Stomach (tissue), 8 donors: ENCODE measurements at regions not wholly inside any gene's neighbourhood (a gene's known extent, or its start where the extent isn't known, plus 50 kb on each side); places are given as distances from the start of the nearest gene placed in this dataset.
A peak's percentile ranks its signal among the peaks of the same experiment; 100 is the strongest.
"Not testable (repeated sequence)": the region's sequence is repeated elsewhere in the genome, so short reads cannot be mapped to it uniquely, and the experiment has no call there.

Experiments
- DNase-seq, 2 donors: peaks; one replicate each; pipeline versions ENCODE4 v3.0.0 to v3.0.0-alpha.2; 2013 to 2019
- H3K27ac ChIP-seq, 5 donors: fragments of 200-600 bp in 4 of 5; sonication (generic) in 4 of 5; one replicate each; pipeline ENCODE4 v1.5.1; 2013 to 2019; ENCODE audit warnings: mild to moderate bottlenecking in 1 of 5, moderate library complexity in 1 of 5
- H3K27me3 ChIP-seq, 3 donors: fragments of 200-600 bp; sonication (generic); one replicate each; pipeline ENCODE4 v1.5.1; 2017 to 2019; ENCODE audit warnings: mixed run types in 1 of 3
- H3K36me3 ChIP-seq, 4 donors: fragments of 200-600 bp; sonication (generic); 1 replicate in 3 of 4; 2 replicates in 1 of 4; pipeline ENCODE4 v1.5.1; 2016 to 2019
- H3K4me1 ChIP-seq, 4 donors: fragments of 200-600 bp; sonication (generic); one replicate each; pipeline ENCODE4 v1.5.1; 2016 to 2019
- H3K4me3 ChIP-seq, 4 donors: fragments of 200-600 bp; sonication (generic) in 3 of 4; one replicate each; pipeline ENCODE4 v1.5.1; 2016 to 2019; ENCODE audit warnings: mild to moderate bottlenecking in 1 of 4
- H3K9me3 ChIP-seq, 4 donors: fragments of 200-600 bp; sonication (generic); one replicate each; pipeline ENCODE4 v1.5.1; 2016 to 2019
- CTCF ChIP-seq, 7 experiments: fragments of 450-650 bp in 4 of 7; fragments of 200-600 bp in 3 of 7; sonication (generic) in 3 of 7; IDR thresholded peaks; one replicate each; pipeline ENCODE4 v1.5.1; 2016 to 2019; ENCODE audit warnings: antibody characterized with exemption in 7 of 7, control low read depth in 2 of 7, mild to moderate bottlenecking in 1 of 7
- EP300 ChIP-seq: sonication (generic); formaldehyde crosslinking; IDR thresholded peaks from one replicate; pipeline ENCODE4 v1.6.1; 2017; ENCODE audit warnings: antibody characterized with exemption
- POLR2A ChIP-seq, 4 donors: fragments of 450-650 bp; IDR thresholded peaks; one replicate each; pipeline ENCODE4 v1.6.1; 2016; ENCODE audit warnings: antibody characterized with exemption in 4 of 4, control low read depth in 2 of 4, mild to moderate bottlenecking in 1 of 4, moderate library complexity in 1 of 4
- POLR2AphosphoS5 ChIP-seq, 3 donors: sonication (generic); formaldehyde crosslinking; IDR thresholded peaks; one replicate each; pipeline ENCODE4 v1.6.1; 2016; ENCODE audit warnings: antibody characterized with exemption in 3 of 3
- WGBS, 5 donors: extraction: QIAGEN DNeasy Blood & Tissue Kit in 3 of 5; methylation state at CpG; one replicate each; pipeline versions ENCODE4 v1.1.5 to v1.1.7; 2013 to 2018; 5-methylcytosine and 5-hydroxymethylcytosine counted together
- intact Hi-C: fragments of 100-400 bp; cut with DNase I; formaldehyde crosslinking; loops from one replicate; pipeline ENCODE4 v1.15.1; 2023; ENCODE audit warnings: low total_unique reads
- donor health status: healthy with polysubstance abuse.
- donor health status: Bipolar disorder and iron deficiency.
- donor health status: healthy.

- peak overlapping the region in 1 of 5 donors; percentile 81 for H3K27ac ChIP-seq
- intact Hi-C loops: no loop called here
- 77 to 89% (median 85%) methylated on average over 2 of the region's 2 CpGs for WGBS, 5 donors
- no peaks in the 10 kb centered on the region for H3K36me3 ChIP-seq
- H3K4me1 ChIP-seq: peaks cover 6 to 19% (median 10%) of the 10 kb centered on the region in 4 donors
- TF ChIP-seq POLR2AphosphoS5 (IDR thresholded peaks at IDR 0.05): no peak
- TF ChIP-seq EP300: no peak
- TF ChIP-seq POLR2A (IDR thresholded peaks at IDR 0.05): no peak
- no peak for TF ChIP-seq CTCF (IDR thresholded peaks at IDR 0.05)
- H3K9me3 ChIP-seq: peaks cover 3 to 26% (median 16%) of the 10 kb centered on the region in 4 donors
- no peak for DNase-seq
- H3K27me3 ChIP-seq: no peaks in the 10 kb centered on the region
- H3K4me3 ChIP-seq: no peak overlapping the region
Measured at GRCh38 chr2:234695981-234696380, 199.1 kb upstream of the ARL4C start.

GRCh38 chr2:234694244-234695013, 197.5 kb upstream of the ARL4C start:
- Histone ChIP-seq H3K9me3 (peaks cover 3 to 26% (median 16%) of the 10 kb centered on the region in 4 donors), H3K36me3 (no peaks in the 10 kb centered on the region), H3K27me3 (no peaks in the 10 kb centered on the region), H3K4me3 (no peak overlapping the region), H3K27ac (peak overlapping the region; percentile 17 to 81 (median 46)), H3K4me1 (peaks cover 16 to 33% (median 24%) of the 10 kb centered on the region in 4 donors)
- peak in 1 of 3 donors; percentile 5 for TF ChIP-seq POLR2AphosphoS5 (IDR thresholded peaks at IDR 0.05)
- no peak for TF ChIP-seq POLR2A (IDR thresholded peaks at IDR 0.05)
- DNase-seq: peak; percentile 41 to 71
- WGBS, 5 donors: 34 to 70% (median 43%) methylated on average over 4 of the region's 4 CpGs
- intact Hi-C loops: no loop called here

GRCh38 chr2:234693681-234694190, 196.9 kb upstream of the ARL4C start:
- H3K36me3 ChIP-seq, H3K27me3 ChIP-seq, DNase-seq, H3K4me3 ChIP-seq, intact Hi-C loops: not testable (repeated sequence)
- peaks cover 16 to 38% (median 26%) of the 10 kb centered on the region in 4 donors for H3K4me1 ChIP-seq
- peak overlapping the region in 2 of 5 donors; percentile 25 to 81 for H3K27ac ChIP-seq
- WGBS, 5 donors: 28 to 49% (median 30%) methylated on average over 2 of the region's 2 CpGs
- H3K9me3 ChIP-seq: peaks cover 3 to 26% (median 16%) of the 10 kb centered on the region in 4 donors

- 64 to 78% (median 66%) methylated on average over 6 of the region's 6 CpGs for WGBS, 5 donors
- peaks cover 3 to 23% (median 16%) of the 10 kb centered on the region in 4 donors for H3K9me3 ChIP-seq
- H3K36me3 ChIP-seq, H3K27me3 ChIP-seq, H3K4me3 ChIP-seq, DNase-seq, intact Hi-C loops: not testable (repeated sequence)
- H3K4me1 ChIP-seq: peaks cover 16 to 38% (median 26%) of the 10 kb centered on the region in 4 donors
- peak overlapping the region in 4 of 5 donors; percentile 29 to 81 (median 42) for H3K27ac ChIP-seq
Measured at GRCh38 chr2:234693191-234693590, 196.3 kb upstream of the ARL4C start.

- Histone ChIP-seq H3K27ac (peak overlapping the region; percentile 31 to 81 (median 51)), H3K36me3 (no peaks in the 10 kb centered on the region)
- 36 to 52% (median 36%) methylated on average over 6 of the region's 6 CpGs for WGBS, 5 donors
Measured at GRCh38 chr2:234691968-234692955, 195.4 kb upstream of the ARL4C start.

More at GRCh38 chr2:234691968-234692955, 195.4 kb upstream of the ARL4C start:
- peak in 1 of 2 donors; percentile 36 for DNase-seq
- Histone ChIP-seq H3K4me1 (peaks cover 16 to 38% (median 26%) of the 10 kb centered on the region in 4 donors), H3K27me3 (no peaks in the 10 kb centered on the region), H3K9me3 (peaks cover 0 to 14% (median 10%) of the 10 kb centered on the region in 4 donors), H3K4me3 (no peak overlapping the region)
- TF ChIP-seq POLR2AphosphoS5 (IDR thresholded peaks at IDR 0.05): no peak
- TF ChIP-seq EP300: no peak
- no peak for TF ChIP-seq CTCF (IDR thresholded peaks at IDR 0.05)
- no peak for TF ChIP-seq POLR2A (IDR thresholded peaks at IDR 0.05)
- intact Hi-C loops: no loop called here
